Subcutaneous abdominal adipose tissue (tissue), 5 donors: ENCODE measurements at regions not wholly inside any gene's neighbourhood (a gene's known extent, or its start where the extent isn't known, plus 50 kb on each side); places are given as distances from the start of the nearest gene placed in this dataset.

Experiments
- H3K27ac ChIP-seq: one replicate; pipeline ENCODE4 v1.7.0; 2013; ENCODE audit warnings: low read depth, mild to moderate bottlenecking, inconsistent platforms, low read length, moderate library complexity
- H3K27me3 ChIP-seq, 5 donors: one replicate each; pipeline ENCODE4 v1.7.0; 2013; ENCODE audit warnings: low read length in 5 of 5, inconsistent platforms in 1 of 5; ENCODE audit not compliant: control insufficient read depth in 5 of 5, insufficient read depth in 4 of 5
- H3K36me3 ChIP-seq, 5 donors: one replicate each; pipeline ENCODE4 v1.7.0; 2013; ENCODE audit warnings: low read length in 5 of 5; ENCODE audit not compliant: control insufficient read depth in 5 of 5, insufficient read depth in 5 of 5
- H3K4me1 ChIP-seq, 5 donors: one replicate each; pipeline ENCODE4 v1.7.0; 2013; ENCODE audit warnings: low read length in 5 of 5, mild to moderate bottlenecking in 3 of 5, moderate library complexity in 1 of 5; ENCODE audit not compliant: control insufficient read depth in 5 of 5, insufficient read depth in 5 of 5
- H3K4me3 ChIP-seq, 5 donors: one replicate each; pipeline ENCODE4 v1.7.0; 2013; ENCODE audit warnings: low read length in 5 of 5, low read depth in 1 of 5
- H3K9ac ChIP-seq, 5 donors: one replicate each; pipeline ENCODE4 v1.7.0; 2013; ENCODE audit warnings: low read length in 5 of 5, mild to moderate bottlenecking in 4 of 5, moderate library complexity in 3 of 5
- H3K9me3 ChIP-seq, 5 donors: one replicate each; pipeline ENCODE4 v1.7.0; 2013; ENCODE audit warnings: low read length in 5 of 5; ENCODE audit not compliant: control insufficient read depth in 5 of 5
- donor health status: healthy.
- donor health status: healthy.
- donor health status: healthy.
- donor health status: healthy.
- donor health status: healthy.

GRCh38 chr21:19937619-19938018 is 1060.6 kb upstream of the NCAM2 start:
- H3K9me3 ChIP-seq, result no peaks in the 10 kb centered on the region
- H3K27ac ChIP-seq, result no peak overlapping the region
- H3K9ac ChIP-seq, result no peak overlapping the region
- no peak overlapping the region for H3K4me3 ChIP-seq
- H3K27me3 ChIP-seq, result no peaks in the 10 kb centered on the region
- H3K4me1 ChIP-seq, result no peaks in the 10 kb centered on the region
- no peaks in the 10 kb centered on the region for H3K36me3 ChIP-seq

- H3K27me3 ChIP-seq, result no peaks in the 10 kb centered on the region
- no peak overlapping the region for H3K27ac ChIP-seq
- H3K4me3 ChIP-seq, result no peak overlapping the region
- no peaks in the 10 kb centered on the region for H3K36me3 ChIP-seq
- H3K9ac ChIP-seq, result no peak overlapping the region
- no peaks in the 10 kb centered on the region for H3K4me1 ChIP-seq
- H3K9me3 ChIP-seq, result no peaks in the 10 kb centered on the region
These were observed 1056.6 kb upstream of the NCAM2 start for GRCh38 chr21:19941626-19942025.

- Histone ChIP-seq H3K9ac (no peak overlapping the region), H3K4me1 (no peaks in the 10 kb centered on the region), H3K9me3 (no peaks in the 10 kb centered on the region), H3K27me3 (no peaks in the 10 kb centered on the region), H3K36me3 (no peaks in the 10 kb centered on the region), H3K27ac (no peak overlapping the region), H3K4me3 (no peak overlapping the region)
These were observed 1047.9 kb upstream of the NCAM2 start for GRCh38 chr21:19950347-19950746.

- no peaks in the 10 kb centered on the region for H3K27me3 ChIP-seq
These were observed 1029.1 kb upstream of the NCAM2 start for GRCh38 chr21:19969156-19969555.

GRCh38 chr21:19981938-19982337 is 1016.3 kb upstream of the NCAM2 start:
- Histone ChIP-seq H3K27ac (no peak overlapping the region), H3K27me3 (no peaks in the 10 kb centered on the region), H3K36me3 (no peaks in the 10 kb centered on the region), H3K9ac (no peak overlapping the region), H3K4me1 (no peaks in the 10 kb centered on the region), H3K9me3 (peaks cover 0 to 2% (median 0%) of the 10 kb centered on the region in 5 donors), H3K4me3 (no peak overlapping the region)

More at GRCh38 chr21:19969156-19969555, 1029.1 kb upstream of the NCAM2 start:
- Histone ChIP-seq H3K4me3 (no peak overlapping the region), H3K4me1 (no peaks in the 10 kb centered on the region), H3K27ac (no peak overlapping the region), H3K9ac (no peak overlapping the region), H3K36me3 (no peaks in the 10 kb centered on the region), H3K9me3 (peaks cover 3 to 14% (median 7%) of the 10 kb centered on the region in 5 donors)

GRCh38 chr21:19986396-19986795 is 1011.8 kb upstream of the NCAM2 start:
- Histone ChIP-seq H3K27me3 (no peaks in the 10 kb centered on the region), H3K4me1 (no peaks in the 10 kb centered on the region), H3K4me3 (no peak overlapping the region), H3K27ac (no peak overlapping the region), H3K9me3 (no peaks in the 10 kb centered on the region), H3K36me3 (no peaks in the 10 kb centered on the region), H3K9ac (no peak overlapping the region)

GRCh38 chr21:19987671-19988070 is 1010.5 kb upstream of the NCAM2 start:
- no peak overlapping the region for H3K27ac ChIP-seq
- H3K9ac ChIP-seq, result no peak overlapping the region
- H3K9me3 ChIP-seq, result no peaks in the 10 kb centered on the region
- no peaks in the 10 kb centered on the region for H3K4me1 ChIP-seq
- H3K4me3 ChIP-seq, result no peak overlapping the region
- no peaks in the 10 kb centered on the region for H3K27me3 ChIP-seq
- H3K36me3 ChIP-seq, result no peaks in the 10 kb centered on the region

GRCh38 chr21:19992540-19992939 is 1005.7 kb upstream of the NCAM2 start:
- H3K9me3 ChIP-seq, result no peaks in the 10 kb centered on the region
- H3K4me1 ChIP-seq, result no peaks in the 10 kb centered on the region
- no peaks in the 10 kb centered on the region for H3K27me3 ChIP-seq
- no peak overlapping the region for H3K9ac ChIP-seq
- no peak overlapping the region for H3K4me3 ChIP-seq
- H3K36me3 ChIP-seq, result no peaks in the 10 kb centered on the region
- H3K27ac ChIP-seq, result no peak overlapping the region

GRCh38 chr21:19993268-19993667 is 1004.9 kb upstream of the NCAM2 start:
- no peak overlapping the region for H3K27ac ChIP-seq
- no peaks in the 10 kb centered on the region for H3K4me1 ChIP-seq
- no peaks in the 10 kb centered on the region for H3K9me3 ChIP-seq
- no peaks in the 10 kb centered on the region for H3K36me3 ChIP-seq
- no peaks in the 10 kb centered on the region for H3K27me3 ChIP-seq
- no peak overlapping the region for H3K4me3 ChIP-seq
- no peak overlapping the region for H3K9ac ChIP-seq

GRCh38 chr21:19995253-19995652 is 1003.0 kb upstream of the NCAM2 start:
- Histone ChIP-seq H3K36me3 (no peaks in the 10 kb centered on the region), H3K4me3 (no peak overlapping the region), H3K9me3 (peaks cover 0 to 5% (median 0%) of the 10 kb centered on the region in 5 donors), H3K9ac (no peak overlapping the region), H3K4me1 (no peaks in the 10 kb centered on the region), H3K27ac (no peak overlapping the region), H3K27me3 (no peaks in the 10 kb centered on the region)

GRCh38 chr21:19998453-19998852 is 999.8 kb upstream of the NCAM2 start:
- no peaks in the 10 kb centered on the region for H3K4me1 ChIP-seq
- peaks cover 0 to 5% (median 0%) of the 10 kb centered on the region in 5 donors for H3K9me3 ChIP-seq
- H3K27ac ChIP-seq, result no peak overlapping the region
- H3K36me3 ChIP-seq, result no peaks in the 10 kb centered on the region
- no peak overlapping the region for H3K4me3 ChIP-seq
- H3K9ac ChIP-seq, result no peak overlapping the region
- H3K27me3 ChIP-seq, result no peaks in the 10 kb centered on the region
